H9 (cell line): ENCODE measurements at regions not wholly inside any gene's neighbourhood (a gene's known extent, or its start where the extent isn't known, plus 50 kb on each side); places are given as distances from the start of the nearest gene placed in this dataset.

Source experiments
- DNase-seq: peaks from one replicate; pipeline ENCODE4 v3.0.0-alpha.2; 2017
- H2AFZ ChIP-seq: one replicate; pipeline ENCODE4 v1.6.1; 2013; ENCODE audit warnings: mild to moderate bottlenecking, low read length, control low read depth, moderate library complexity
- H2AK5ac ChIP-seq: 2 replicates; pipeline ENCODE4 v1.6.1; 2013; ENCODE audit warnings: low read length, control low read depth, mixed read lengths; ENCODE audit not compliant: insufficient read length
- H2BK120ac ChIP-seq: one replicate; pipeline ENCODE4 v1.6.1; 2013; ENCODE audit warnings: low read depth, mild to moderate bottlenecking, low read length, control low read depth, inconsistent platforms; ENCODE audit not compliant: poor library complexity, severe bottlenecking
- H2BK12ac ChIP-seq: 2 replicates; pipeline ENCODE4 v1.6.1; 2013; ENCODE audit warnings: low read length, control low read depth, mixed read lengths, low read depth; ENCODE audit not compliant: insufficient read length
- H2BK15ac ChIP-seq: 2 replicates; pipeline ENCODE4 v1.6.1; 2013; ENCODE audit warnings: low read depth, low read length, control low read depth
- H2BK20ac ChIP-seq: one replicate; pipeline ENCODE4 v1.6.1; 2013; ENCODE audit warnings: low read depth, mild to moderate bottlenecking, low read length, control low read depth, inconsistent platforms; ENCODE audit not compliant: poor library complexity, severe bottlenecking
- H2BK5ac ChIP-seq: 2 replicates; pipeline ENCODE4 v1.6.1; 2013; ENCODE audit warnings: low read length, control low read depth, mixed read lengths; ENCODE audit not compliant: insufficient read length
- H3K14ac ChIP-seq: 2 replicates; pipeline ENCODE4 v1.6.1; 2013; ENCODE audit warnings: low read length, control low read depth; ENCODE audit not compliant: insufficient read depth
- H3K18ac ChIP-seq: 2 replicates; pipeline ENCODE4 v1.6.1; 2013; ENCODE audit warnings: low read depth, mild to moderate bottlenecking, mixed read lengths, low read length, control low read depth; ENCODE audit not compliant: insufficient read length
- H3K23ac ChIP-seq: 2 replicates; pipeline ENCODE4 v1.6.1; 2013; ENCODE audit warnings: low read length, control low read depth, mixed read lengths, low read depth; ENCODE audit not compliant: insufficient read length
- H3K23me2 ChIP-seq: 2 replicates; pipeline ENCODE4 v1.6.1; 2013; ENCODE audit warnings: low read depth, mild to moderate bottlenecking, mixed read lengths, low read length, control low read depth; ENCODE audit not compliant: insufficient read length, poor library complexity, severe bottlenecking
- H3K27ac ChIP-seq: 2 replicates; pipeline ENCODE4 v1.5.1; 2013; ENCODE audit warnings: low read length, control low read depth, mixed read lengths, low read depth; ENCODE audit not compliant: insufficient read length
- H3K27me3 ChIP-seq: 2 replicates; pipeline ENCODE4 v1.6.1; 2013; ENCODE audit warnings: low read length, control low read depth, inconsistent platforms; ENCODE audit not compliant: insufficient read depth
- H3K4ac ChIP-seq: 2 replicates; pipeline ENCODE4 v1.6.1; 2013; ENCODE audit warnings: low read depth, mild to moderate bottlenecking, control low read depth, inconsistent platforms, low read length, moderate library complexity
- H3K4me1 ChIP-seq: 2 replicates; pipeline ENCODE4 v1.6.1; 2013; ENCODE audit warnings: low read length, control low read depth, inconsistent platforms; ENCODE audit not compliant: insufficient read depth
- H3K4me2 ChIP-seq: 2 replicates; pipeline ENCODE4 v1.6.1; 2013; ENCODE audit warnings: low read length, control low read depth, mixed read lengths; ENCODE audit not compliant: insufficient read length, insufficient read depth
- H3K56ac ChIP-seq: 2 replicates; pipeline ENCODE4 v1.6.1; 2013; ENCODE audit warnings: low read depth, mild to moderate bottlenecking, mixed read lengths, low read length, control low read depth; ENCODE audit not compliant: insufficient read length
- H3K79me1 ChIP-seq: 2 replicates; pipeline ENCODE4 v1.6.1; 2013; ENCODE audit warnings: low read depth, mild to moderate bottlenecking, moderate library complexity, low read length, control low read depth, inconsistent platforms; ENCODE audit not compliant: insufficient read depth, poor library complexity, severe bottlenecking
- H3K79me2 ChIP-seq: 2 replicates; pipeline ENCODE4 v1.6.1; 2013; ENCODE audit warnings: low read length, control low read depth, inconsistent platforms; ENCODE audit not compliant: insufficient read depth
- H3K9ac ChIP-seq: 2 replicates; pipeline ENCODE4 v1.6.1; 2013; ENCODE audit warnings: low read length, control low read depth, mixed read lengths; ENCODE audit not compliant: insufficient read length; ENCODE audit errors: extremely low read depth
- H3K9me3 ChIP-seq: one replicate; pipeline ENCODE4 v1.6.1; 2013; ENCODE audit warnings: low read depth, low read length, inconsistent platforms; ENCODE audit not compliant: control insufficient read depth
- H3T11ph ChIP-seq: one replicate; pipeline ENCODE4 v1.6.1; 2013; ENCODE audit warnings: mild to moderate bottlenecking, low read length, control low read depth, inconsistent platforms
- H4K20me1 ChIP-seq: one replicate; pipeline ENCODE4 v1.6.1; 2013; ENCODE audit not compliant: control insufficient read depth, insufficient read length, insufficient read depth
- H4K5ac ChIP-seq: 2 replicates; pipeline ENCODE4 v1.6.1; 2013; ENCODE audit warnings: low read depth, mild to moderate bottlenecking, mixed read lengths, low read length, control low read depth; ENCODE audit not compliant: insufficient read length
- H4K8ac ChIP-seq: replicated peaks from 2 replicates; pipeline ENCODE4 v1.6.1; 2013; ENCODE audit warnings: low read length, control low read depth, mixed read lengths, low read depth; ENCODE audit not compliant: insufficient read length
- H4K91ac ChIP-seq: 2 replicates; pipeline ENCODE4 v1.6.1; 2013; ENCODE audit warnings: low read depth, mild to moderate bottlenecking, moderate library complexity, mixed read lengths, low read length, control low read depth; ENCODE audit not compliant: insufficient read length
- H3K27ac Mint-ChIP-seq, 3 experiments: 2 replicates in 2 of 3; 3 replicates in 1 of 3; pipeline ENCODE4 v1.8.0; 2020 to 2021; ENCODE audit warnings: mixed read lengths in 3 of 3, mild to moderate bottlenecking in 1 of 3, moderate library complexity in 1 of 3
- H3K27me3 Mint-ChIP-seq: 2 replicates; pipeline ENCODE4 v1.8.0; 2021; ENCODE audit warnings: low read depth, mild to moderate bottlenecking, moderate library complexity, mixed read lengths
- H3K36me3 Mint-ChIP-seq, 3 experiments: 2 replicates in 2 of 3; 3 replicates in 1 of 3; pipeline ENCODE4 v1.8.0; 2020 to 2021; ENCODE audit warnings: low read depth in 3 of 3, mixed read lengths in 3 of 3; ENCODE audit not compliant: insufficient read depth in 1 of 3
- H3K4me1 Mint-ChIP-seq, 2 experiments: 2 replicates each; pipeline ENCODE4 v1.8.0; 2020; ENCODE audit warnings: mixed read lengths in 2 of 2
- H3K4me3 Mint-ChIP-seq, 2 experiments: 2 replicates in 1 of 2; 3 replicates in 1 of 2; pipeline ENCODE4 v1.8.0; 2020 to 2021; ENCODE audit warnings: mild to moderate bottlenecking in 2 of 2, mixed read lengths in 2 of 2, moderate library complexity in 1 of 2
- H3K9me3 Mint-ChIP-seq, 2 experiments: 2 replicates in 1 of 2; 3 replicates in 1 of 2; pipeline ENCODE4 v1.8.0; 2020; ENCODE audit warnings: mild to moderate bottlenecking in 2 of 2, mixed read lengths in 2 of 2, moderate library complexity in 1 of 2
- CTCF ChIP-seq: fragments of 200-600 bp; sonication (generic); conservative IDR thresholded peaks from 3 replicates; pipeline ENCODE4 v1.8.0; 2021; ENCODE audit warnings: antibody characterized with exemption, mild to moderate bottlenecking
- WGBS: extraction: QIAGEN DNeasy Blood & Tissue Kit; methylation state at CpG from one replicate; pipeline ENCODE4 v1.1.7; 2013; ENCODE audit warnings: missing lambda C conversion rate, low lambda C conversion rate, mixed read lengths; ENCODE audit not compliant: insufficient read length; ENCODE audit errors: extremely low coverage; 5-methylcytosine and 5-hydroxymethylcytosine counted together

- H4K8ac ChIP-seq: no peak overlapping the region
- Mint-ChIP-seq H3K36me3 (no peaks in the 10 kb centered on the region), H3K4me3 (no peak overlapping the region), H3K27ac (no peak overlapping the region), H3K4me1 (no peaks in the 10 kb centered on the region; a peak in 1 of 4 replicates), H3K27me3 (no peaks in the 10 kb centered on the region; the same call in 1 of the 2 replicates), H3K9me3 (no peaks in the 10 kb centered on the region)
- no peak overlapping the region for H3K18ac ChIP-seq
- no peaks in the 10 kb centered on the region for H3K9me3 ChIP-seq
- H3K79me1 ChIP-seq: no peaks in the 10 kb centered on the region
- H2BK15ac ChIP-seq: no peak overlapping the region
- no peak overlapping the region for H3T11ph ChIP-seq
- no peaks in the 10 kb centered on the region for H3K23me2 ChIP-seq
- H4K91ac ChIP-seq: no peak overlapping the region
- H2BK20ac ChIP-seq: no peak overlapping the region
- no peak overlapping the region for H3K23ac ChIP-seq
- no peaks in the 10 kb centered on the region for H3K79me2 ChIP-seq
- H2BK120ac ChIP-seq: no peak overlapping the region
- H2AFZ ChIP-seq: no peak overlapping the region
- no peak overlapping the region for H3K56ac ChIP-seq
- no peak overlapping the region for H2BK12ac ChIP-seq
- H3K27me3 ChIP-seq: no peaks in the 10 kb centered on the region
- no peak overlapping the region for H3K14ac ChIP-seq
- no peak overlapping the region for H4K5ac ChIP-seq
- no peak overlapping the region for H2AK5ac ChIP-seq
- H3K4me1 ChIP-seq: no peaks in the 10 kb centered on the region
- H3K9ac ChIP-seq: no peak overlapping the region
- no peak overlapping the region for H2BK5ac ChIP-seq
- no peaks in the 10 kb centered on the region for H4K20me1 ChIP-seq
- no CpG with 5 or more reads among the region's 1 CpG for WGBS
- no peak overlapping the region for H3K27ac ChIP-seq
- TF ChIP-seq CTCF: no peak
- H3K4ac ChIP-seq: no peak overlapping the region
- no peak for DNase-seq
- H3K4me2 ChIP-seq: no peak overlapping the region
Observed at GRCh38 chr9:7388755-7389154, 410.8 kb downstream of the DMAC1 start.
